ENCODE measurements at regions not wholly inside any gene's neighbourhood (a gene's known extent, or its start where the extent isn't known, plus 50 kb on each side); places are given as distances from the start of the nearest gene placed in this dataset.

GRCh38 chrX:39627257-39627656, 470.5 kb downstream of the BCOR start:
- no peak for TF ChIP-seq CTCF (IDR thresholded peaks at IDR 0.05)
- no peak for TF ChIP-seq EP300 (IDR thresholded peaks at IDR 0.05)
- TF ChIP-seq POLR2A (IDR thresholded peaks at IDR 0.05), result no peak

Measured in ovary (tissue), 3 donors.